HG02571 (cell line): ENCODE measurements at regions not wholly inside any gene's neighbourhood (a gene's known extent, or its start where the extent isn't known, plus 50 kb on each side); places are given as distances from the start of the nearest gene placed in this dataset.
"Not testable (repeated sequence)": the region's sequence is repeated elsewhere in the genome, so short reads cannot be mapped to it uniquely, and the experiment has no call there.

Experiments
- ATAC-seq: cut with Tn5 transposase; IDR thresholded peaks from one replicate; pipeline ENCODE4 v1.9.1; 2021; ENCODE audit warnings: mild to moderate bottlenecking, moderate library complexity; ENCODE audit not compliant: unreplicated experiment

DNA sequence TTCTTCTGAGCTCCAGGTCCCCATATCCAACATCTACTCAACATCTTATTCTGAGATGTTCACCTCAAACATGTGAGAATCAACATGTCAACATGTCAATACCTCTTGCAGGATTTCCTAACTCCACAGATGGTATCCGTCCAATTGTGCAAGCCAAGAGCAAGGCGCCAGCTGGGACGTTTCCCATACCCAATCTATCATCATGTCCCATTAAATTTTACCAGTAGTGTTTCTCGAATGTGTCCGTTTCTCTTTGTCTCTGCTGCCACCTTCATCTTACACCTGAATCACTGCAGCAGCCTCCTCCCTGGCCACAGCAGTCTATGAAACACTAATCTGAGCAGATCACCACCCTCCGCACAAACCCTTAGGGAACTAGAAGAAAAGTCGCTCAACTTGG, 78.0 kb upstream of the RPS6KA2 start:
- no peak for ATAC-seq

DNA sequence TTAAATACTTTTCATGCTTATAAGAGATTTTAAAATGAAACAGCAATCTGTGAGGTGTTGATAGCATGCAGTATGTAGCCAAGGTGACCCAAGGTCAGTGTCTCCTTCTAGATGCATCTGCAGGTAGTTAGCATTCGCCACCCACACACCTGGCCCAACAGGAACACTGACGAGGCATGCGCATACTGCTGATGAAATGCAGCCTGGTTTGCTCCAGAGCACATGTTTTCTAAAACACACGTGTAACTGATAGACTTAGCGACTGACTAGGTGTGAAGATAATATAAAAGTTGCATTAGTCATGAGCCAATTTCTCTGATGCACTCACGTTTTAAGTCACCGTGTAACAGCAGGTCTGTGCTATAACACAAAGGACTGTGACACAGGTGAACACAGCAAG, 77.1 kb upstream of the RPS6KA2 start:
- no peak for ATAC-seq

DNA sequence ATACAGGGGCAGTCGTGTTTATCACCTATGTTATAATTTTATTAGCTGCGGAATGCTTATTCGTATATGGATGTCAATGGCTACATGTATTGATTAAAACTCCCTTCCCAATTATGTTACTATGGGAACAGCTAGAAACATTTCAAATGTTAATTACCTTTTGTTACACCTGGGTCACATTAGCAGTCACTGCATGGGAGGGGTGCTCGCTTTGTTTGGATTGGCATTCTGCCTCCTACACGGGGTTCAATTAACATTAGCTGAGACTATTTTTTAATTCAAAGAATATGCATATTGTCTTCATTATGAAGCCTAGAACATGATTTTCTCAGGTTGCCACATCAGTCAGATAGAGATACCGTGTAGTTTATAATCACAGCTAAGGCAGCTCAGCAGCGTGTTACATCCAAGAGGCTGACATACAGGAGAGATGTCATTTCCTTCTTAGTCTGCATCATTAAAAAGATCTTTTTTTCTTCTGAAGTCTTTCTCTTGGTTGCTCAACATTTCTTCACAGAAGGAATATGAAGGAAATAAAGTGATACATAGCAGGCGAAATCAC, 76.2 kb upstream of the RPS6KA2 start:
- ATAC-seq: no peak

DNA sequence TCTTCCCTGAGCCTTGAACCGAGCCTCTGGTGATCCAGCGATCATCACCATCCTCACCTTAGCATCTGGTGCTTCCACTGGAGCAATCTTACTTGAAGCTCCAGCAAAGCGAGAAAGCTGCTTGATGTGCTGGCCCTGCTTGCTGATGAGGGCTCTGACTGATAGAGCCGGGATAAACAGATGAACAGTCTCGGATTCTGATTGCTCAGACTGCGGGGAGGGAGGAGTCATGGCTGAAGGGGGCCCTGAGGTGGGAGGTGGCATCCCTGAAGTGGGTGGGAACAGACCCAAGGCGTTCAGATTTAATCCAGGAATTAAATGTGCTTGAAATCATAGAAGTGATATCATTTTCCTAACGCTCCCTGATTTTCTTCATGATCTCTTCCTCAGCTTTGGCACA, 74.4 kb upstream of the RPS6KA2 start:
- ATAC-seq: not testable (repeated sequence)

DNA sequence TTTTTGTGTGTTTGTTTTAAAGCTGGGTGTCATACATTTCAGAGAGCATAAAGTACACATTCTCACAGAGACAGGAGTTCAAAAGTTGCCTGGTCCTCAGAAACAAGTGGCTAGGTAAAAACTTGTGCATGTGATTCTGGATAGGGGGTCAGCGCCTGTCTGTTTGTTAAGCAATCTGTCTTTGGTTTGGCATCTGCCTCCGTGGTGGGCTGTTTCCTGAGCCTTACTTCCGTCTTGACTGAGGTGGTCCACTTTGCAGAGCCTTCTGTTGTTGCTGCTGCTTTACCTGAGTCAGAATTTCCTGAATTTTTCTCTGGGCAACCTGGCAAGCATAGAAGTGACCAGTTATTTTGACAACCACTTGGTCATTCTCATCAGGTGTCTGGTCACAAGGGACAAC, 73.8 kb upstream of the RPS6KA2 start:
- not testable (repeated sequence) for ATAC-seq

GRCh38 chr6:166697113-166697512, 70.1 kb upstream of the RPS6KA2 start:
- ATAC-seq: no peak

DNA sequence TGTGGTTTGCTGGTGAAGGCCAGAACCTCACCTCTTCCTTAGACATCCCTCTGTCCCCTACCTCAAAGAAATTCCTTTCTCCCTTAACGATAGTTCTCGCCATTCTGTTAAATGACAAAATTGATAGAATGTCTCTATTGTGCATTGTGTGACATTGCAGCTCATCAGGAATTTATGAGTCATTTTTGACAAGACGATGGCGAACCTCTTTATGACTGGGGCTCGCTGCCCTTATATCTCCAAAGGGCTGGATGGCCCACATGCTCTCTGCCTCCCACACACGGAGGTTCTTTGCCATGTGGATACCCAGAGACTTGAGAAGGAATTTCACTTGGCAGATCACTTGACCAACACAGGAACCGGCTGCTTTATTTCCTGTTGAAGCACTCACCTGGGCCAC, 66.8 kb upstream of the RPS6KA2 start:
- no peak for ATAC-seq

GRCh38 chr6:166692723-166693302, 65.8 kb upstream of the RPS6KA2 start:
- no peak for ATAC-seq

DNA sequence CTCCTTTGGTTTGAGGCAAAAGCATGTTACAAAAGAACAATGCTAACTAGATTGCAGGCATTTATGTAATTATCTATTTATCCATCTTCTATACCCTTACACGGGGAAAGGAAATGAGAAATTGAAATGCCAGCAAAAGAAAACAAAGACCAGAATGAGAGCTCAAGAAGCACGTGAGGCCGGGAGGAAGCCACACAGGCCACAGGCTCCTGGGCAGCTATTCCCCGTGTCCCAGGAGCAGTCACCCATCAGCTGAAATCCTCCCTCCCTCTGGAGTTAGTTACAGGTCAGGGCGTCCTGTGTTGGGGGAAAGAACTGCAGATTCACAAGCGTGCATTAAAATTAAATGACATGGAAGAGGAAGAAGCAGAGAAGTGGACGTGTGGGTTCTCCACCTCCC, 64.7 kb upstream of the RPS6KA2 start:
- no peak for ATAC-seq

DNA sequence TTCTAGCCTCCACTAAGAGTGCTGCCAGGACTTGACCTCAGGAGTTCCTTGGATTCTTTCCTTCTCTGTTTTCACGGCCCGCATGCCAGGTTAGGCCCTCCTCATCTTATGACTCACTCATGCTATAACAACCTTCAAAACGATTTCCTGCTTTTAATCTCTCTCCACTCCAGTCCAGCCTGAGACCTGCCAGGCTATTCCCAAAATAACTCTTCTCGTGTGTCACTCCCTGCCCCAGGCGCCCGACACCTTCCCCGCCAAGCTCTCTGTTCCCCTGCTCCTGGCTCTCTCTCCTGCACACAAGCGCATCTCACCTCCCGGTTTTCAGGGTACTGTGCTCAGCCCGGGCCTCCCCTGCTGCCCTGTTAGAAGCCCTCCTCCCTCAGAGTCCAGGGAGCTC, 64.1 kb upstream of the RPS6KA2 start:
- ATAC-seq: no peak

GRCh38 chr6:166689687-166690086, 62.6 kb upstream of the RPS6KA2 start:
- ATAC-seq: no peak

GRCh38 chr6:166688901-166689300, 61.9 kb upstream of the RPS6KA2 start:
- ATAC-seq: no peak

- no peak for ATAC-seq
Observed at GRCh38 chr6:166687879-166688205, 60.8 kb upstream of the RPS6KA2 start.

GRCh38 chr6:166687070-166687878, 60.2 kb upstream of the RPS6KA2 start:
- no peak for ATAC-seq

GRCh38 chr6:166686317-166686716, 59.3 kb upstream of the RPS6KA2 start:
- no peak for ATAC-seq

DNA sequence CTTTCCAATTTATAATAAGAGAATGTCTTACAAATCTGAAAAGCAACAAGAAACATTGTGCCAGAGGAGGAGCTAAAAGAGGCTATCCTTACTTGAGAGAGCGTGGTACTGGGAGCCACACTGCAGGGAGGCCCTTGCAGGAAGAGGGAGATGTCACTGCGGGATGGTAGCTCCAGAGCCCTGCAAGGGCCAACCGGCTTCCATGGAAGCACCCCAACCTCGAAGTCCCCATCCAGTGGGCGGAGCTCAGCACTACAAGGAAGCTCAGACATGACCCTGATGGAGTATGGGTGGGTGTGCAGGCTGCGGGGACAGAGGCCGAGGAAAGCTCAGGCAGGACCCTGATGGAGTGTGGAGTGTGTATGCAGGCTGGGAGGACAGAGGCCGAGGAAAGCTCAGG, 57.8 kb upstream of the RPS6KA2 start:
- ATAC-seq: no peak

- no peak for ATAC-seq
Observed at GRCh38 chr6:166684170-166684569, 57.1 kb upstream of the RPS6KA2 start.

DNA sequence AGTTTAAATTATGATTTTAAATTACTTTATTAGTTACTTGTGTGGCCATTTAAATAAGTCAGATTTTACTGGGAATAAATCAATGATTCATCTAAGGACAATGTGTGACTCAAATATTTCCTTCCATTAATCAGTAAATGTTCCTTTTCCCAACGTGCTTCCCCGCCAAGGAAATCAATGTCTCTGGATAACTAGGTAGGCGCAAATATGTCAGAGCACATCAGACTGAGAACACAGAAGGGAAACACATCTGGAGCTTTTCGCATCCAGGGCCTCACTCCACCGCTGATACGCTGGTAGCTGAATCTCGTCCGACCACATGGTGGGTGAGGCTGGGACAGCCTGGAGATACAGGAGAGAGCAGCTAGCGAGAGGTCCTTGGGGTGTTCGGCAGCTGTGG, 56.4 kb upstream of the RPS6KA2 start:
- ATAC-seq: no peak

- no peak for ATAC-seq
Observed at GRCh38 chr6:166679566-166679965, 52.5 kb upstream of the RPS6KA2 start.

GRCh38 chr6:166678426-166678825, 51.4 kb upstream of the RPS6KA2 start:
- no peak for ATAC-seq

DNA sequence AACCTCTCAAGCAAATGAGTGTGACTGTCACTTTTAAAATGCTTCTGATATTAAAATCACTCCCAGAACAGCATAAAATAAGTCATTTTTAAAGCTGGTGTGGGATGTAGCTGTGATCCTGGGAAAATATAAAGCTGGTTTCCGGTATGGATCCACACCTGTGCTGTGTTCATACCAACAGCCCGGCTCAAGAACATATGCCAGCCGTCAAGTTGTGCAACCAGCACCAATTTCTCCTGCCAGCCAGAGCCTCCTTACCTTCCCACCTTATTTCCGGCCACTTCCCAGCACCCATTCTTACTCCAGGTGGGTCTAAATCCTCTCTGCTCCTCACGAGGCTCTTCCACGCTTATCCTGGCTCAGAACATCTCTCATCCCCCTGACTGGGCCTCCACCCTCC, 50.9 kb upstream of the RPS6KA2 start:
- ATAC-seq: no peak
